DMS114 treated with DMSO at 0.1 percent for 48 hours (cell line): ENCODE measurements at regions not wholly inside any gene's neighbourhood (a gene's known extent, or its start where the extent isn't known, plus 50 kb on each side); places are given as distances from the start of the nearest gene placed in this dataset.

Experiments used
- DNase-seq: peaks from one replicate; lab custom pipeline; 2025; ENCODE audit not compliant: unreplicated experiment; lab: John Stamatoyannopoulos, UW

DNA sequence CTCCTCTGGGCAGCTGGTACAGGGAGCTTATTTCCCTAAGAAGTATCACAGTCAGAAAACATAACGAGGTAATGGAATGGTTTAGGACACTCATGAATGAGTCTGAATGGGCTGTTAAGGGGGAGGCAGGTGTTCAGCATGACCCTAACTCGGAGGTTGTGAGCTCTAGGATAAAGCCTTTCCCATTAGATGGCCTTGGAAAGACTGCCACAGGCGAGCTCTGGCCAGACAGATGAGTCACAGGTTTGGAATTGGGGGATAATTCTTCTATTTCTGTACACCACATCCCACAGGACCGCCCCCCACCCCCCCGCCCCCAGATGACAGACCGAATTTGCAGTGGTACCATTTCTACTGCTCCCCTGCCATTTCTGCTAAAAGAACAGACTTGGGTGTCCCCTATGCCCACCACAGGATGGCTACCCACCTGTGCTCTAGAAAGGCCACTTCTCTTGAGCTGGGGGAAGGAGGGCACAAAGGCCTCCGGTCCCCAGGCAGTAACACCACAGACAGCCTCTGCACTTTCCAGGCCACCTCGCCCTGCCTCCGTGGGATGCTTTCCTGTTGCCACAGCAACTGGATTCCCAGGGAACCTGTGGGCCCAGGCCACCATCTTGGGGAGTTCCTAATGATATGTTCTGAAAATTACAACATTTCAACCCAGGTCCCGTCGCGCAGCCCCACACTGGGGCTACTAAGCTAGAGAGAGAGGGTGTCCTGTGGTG, 76.7 kb downstream of the TRIM29 start:
- no peak for DNase-seq

- DNase-seq = no peak
These were observed 77.4 kb downstream of the TRIM29 start for GRCh38 chr11:120060512-120060911.

- no peak for DNase-seq
These were observed 79.0 kb downstream of the TRIM29 start for GRCh38 chr11:120058931-120059330.

DNA sequence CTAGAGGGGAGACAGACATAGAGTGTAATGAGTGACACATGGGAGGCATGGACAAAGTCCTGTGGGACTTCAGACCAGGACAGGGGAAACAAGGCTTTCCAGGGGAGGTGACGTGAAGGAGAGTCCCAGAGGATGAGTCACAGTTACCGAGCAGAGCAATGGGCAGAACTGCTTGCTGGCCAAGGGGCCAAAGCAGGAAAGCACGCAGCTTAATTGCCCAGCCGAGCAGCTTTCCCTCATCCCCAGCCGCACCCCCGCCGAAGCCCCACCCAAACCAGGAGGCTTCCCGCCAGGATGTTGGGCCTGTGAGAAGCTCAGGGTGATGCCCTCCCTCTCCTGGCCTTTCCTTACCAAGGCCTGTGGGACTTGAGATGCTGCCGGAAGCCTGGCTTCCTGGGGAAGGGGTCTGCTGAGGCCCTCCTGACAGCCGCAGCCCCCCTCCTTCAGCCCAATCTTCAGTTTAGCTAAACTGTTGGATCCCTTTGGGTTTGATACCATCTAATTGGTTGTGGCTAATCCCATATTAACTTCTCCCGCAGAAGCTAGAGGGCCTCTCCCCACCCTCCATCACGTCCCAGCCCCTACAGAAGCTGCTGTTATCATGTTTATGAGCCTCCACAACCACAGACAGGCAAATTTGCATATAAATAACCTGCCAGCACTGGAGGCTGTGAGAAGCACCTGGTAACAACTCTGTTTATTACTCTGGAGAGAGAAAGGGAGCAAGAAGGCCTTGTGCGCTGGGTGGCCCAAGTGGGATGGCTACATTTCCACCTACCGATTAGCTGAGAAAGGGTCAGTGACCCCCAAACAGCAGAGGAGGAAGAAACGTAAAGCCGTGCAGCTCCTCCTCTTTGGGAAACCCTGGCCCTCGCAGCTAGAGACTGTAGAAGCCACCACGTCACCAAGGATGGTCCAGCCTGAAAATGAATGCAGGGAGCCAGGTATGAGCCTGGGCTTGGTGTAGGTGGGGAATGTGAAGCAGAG, 80.0 kb downstream of the TRIM29 start:
- DNase-seq = no peak

DNA sequence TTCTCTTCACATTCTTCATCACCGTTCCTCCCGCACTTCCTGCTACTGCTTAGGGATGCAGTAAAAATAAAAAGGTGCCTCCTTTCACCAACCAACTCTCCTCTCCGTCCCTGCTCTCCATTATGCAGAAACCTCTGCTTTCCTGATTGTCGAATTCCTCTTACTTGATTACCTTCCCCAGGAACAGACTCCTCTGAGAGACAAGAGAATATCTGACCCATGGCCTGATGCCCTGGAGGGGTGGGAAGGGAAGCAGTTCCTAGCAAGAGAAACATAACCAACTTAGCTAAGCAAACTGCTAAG, 80.9 kb downstream of the TRIM29 start:
- no peak for DNase-seq

DNA sequence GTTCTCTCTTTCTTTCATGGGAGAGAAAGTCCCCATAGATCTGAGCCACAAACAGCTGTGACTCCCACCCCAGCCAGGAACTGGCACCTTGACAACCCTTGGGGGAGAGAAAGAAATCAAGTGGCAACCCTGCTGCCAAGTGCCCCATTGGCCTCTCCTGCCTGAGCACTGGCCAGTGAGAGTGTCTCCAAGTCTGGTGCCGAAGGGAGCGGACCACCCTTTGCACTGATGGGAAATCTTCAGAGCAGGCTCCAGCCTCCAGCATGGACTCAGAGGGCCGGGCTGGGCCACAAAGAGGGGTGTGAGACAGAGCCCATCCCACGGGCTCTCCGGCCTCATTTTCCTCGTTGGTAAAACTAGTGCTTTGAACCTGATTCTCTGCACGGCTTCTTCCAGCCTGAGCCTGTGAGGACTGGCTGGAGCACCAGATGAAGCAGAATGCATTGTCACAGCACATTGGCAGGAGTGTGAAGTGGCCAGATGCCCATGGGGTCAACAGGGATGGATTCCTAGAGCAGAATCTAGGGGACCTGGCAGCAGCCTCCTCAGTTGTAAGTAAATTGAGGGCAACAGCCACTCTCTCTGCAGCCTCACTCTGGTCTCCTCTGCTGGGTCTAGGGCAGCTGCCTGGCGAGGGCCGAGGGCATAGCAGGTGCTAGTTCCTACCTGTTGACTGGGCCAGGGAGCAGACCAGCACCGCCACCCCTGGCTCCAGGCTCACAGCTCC, 81.4 kb downstream of the TRIM29 start:
- DNase-seq = no peak

DNA sequence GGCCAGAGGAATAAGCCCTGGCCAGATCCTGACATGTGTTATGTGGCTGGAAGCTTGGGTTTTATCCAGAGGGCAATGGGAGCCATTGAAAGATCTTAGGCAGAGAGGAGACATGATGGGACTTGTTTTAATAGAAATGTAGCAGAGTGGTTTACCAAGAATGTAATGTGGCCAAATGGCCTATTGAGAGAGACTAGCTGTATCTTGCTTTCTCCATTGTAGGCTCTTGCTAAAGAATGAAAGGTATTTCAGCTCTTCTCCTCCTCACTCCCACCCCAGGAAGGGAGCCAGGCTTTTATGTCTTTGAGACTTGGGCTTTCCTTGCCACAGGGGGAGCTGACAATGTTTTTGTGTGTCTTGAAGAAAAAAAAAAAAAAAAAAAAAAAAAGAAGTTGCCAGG, 82.3 kb downstream of the TRIM29 start:
- DNase-seq = no peak

- no peak for DNase-seq
These were observed 83.2 kb downstream of the TRIM29 start for GRCh38 chr11:120054753-120055045.

DNA sequence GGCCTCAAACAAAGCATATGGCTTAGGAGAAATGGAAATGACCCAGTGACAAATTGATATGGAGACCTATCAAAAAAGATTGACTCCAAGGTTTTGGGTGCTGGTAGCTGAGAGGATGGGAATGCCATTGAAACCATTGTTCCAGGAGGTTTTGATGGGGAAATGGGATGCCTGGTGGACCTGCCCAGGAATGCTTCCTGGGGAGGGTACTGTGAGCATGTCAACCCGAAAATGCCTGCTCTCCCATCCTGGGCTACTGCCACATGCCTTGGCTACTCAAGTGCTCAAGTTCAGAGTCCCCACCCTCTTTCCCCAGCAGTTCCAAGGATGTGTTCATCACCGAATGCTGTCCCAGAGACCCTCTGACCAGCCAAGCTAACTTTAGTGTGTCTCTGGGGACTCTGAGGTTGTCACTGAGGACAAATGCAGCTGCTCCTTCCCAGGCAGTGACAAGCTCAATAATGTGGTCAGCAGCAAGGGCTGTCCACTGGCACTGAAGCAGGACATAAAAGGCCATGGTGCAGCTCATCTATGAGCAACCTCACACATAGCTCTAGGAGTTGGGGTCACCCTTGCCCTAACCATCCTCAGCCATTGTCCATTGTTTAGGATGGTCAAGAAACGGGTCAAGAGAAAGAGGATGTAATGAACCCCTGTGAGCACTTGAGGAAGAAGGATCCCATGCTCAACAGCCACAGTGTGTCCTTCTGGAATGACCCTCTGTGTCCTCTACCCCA, 83.7 kb downstream of the TRIM29 start:
- no peak for DNase-seq

- DNase-seq = no peak
These were observed 85.6 kb downstream of the TRIM29 start for GRCh38 chr11:120052196-120052775.

DNA sequence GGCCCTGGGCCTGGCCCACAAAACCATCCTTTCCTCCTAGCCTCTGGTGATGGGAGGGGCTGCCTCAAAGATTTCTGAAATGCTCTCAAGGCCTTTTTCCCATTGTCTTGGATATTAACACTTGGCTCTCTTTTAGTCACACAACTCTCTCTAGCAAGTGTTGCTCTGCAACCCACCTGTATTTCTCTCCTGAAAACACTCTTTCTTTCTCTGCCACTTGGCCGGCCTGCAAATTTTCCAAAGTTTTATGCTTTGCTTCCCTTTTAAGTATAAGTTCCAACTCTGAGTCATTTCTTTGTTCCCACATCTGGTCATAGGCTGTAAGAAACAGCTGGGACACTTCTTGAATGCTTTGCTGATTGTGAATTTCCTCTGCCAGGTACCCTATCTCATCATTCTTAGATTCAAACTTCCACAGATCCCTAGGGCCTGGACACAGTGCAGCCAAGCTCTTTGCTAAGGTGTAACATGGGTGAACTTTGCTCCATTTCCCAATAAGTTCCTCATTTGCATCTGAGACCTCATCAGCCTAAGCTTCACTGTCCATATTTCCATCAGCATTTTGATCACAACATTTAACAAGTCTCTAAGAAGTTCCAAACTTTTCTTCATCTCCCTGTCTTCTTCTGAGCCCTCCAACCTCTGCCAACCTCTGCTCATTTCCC, 93.8 kb downstream of the TRIM29 start:
- DNase-seq = no peak

GRCh38 chr11:120043328-120043945, 94.5 kb downstream of the TRIM29 start:
- no peak for DNase-seq

- no peak for DNase-seq
These were observed 96.3 kb downstream of the TRIM29 start for GRCh38 chr11:120041625-120042024.

- no peak for DNase-seq
These were observed 97.6 kb downstream of the TRIM29 start for GRCh38 chr11:120040151-120040840.

DNA sequence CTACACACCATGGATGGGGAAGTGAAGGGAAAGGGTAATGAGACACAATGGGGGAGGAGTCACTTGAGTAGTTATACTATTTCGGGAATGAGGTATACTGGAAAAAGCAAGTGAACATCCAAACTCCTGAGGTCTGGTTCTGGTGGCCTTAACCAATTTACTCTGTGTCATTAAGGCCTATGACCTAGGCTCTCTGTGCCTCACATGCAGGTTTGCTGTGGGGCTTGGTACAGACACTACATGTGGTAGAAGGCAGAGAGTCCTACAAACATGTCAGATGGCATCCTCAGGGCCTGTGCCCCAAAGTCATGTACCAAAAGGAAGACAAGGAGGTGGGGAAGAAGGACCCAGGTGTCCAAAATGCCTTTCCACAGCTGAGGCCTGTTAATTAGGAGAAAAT, 98.9 kb downstream of the TRIM29 start:
- DNase-seq = no peak

- DNase-seq = no peak
These were observed 100.8 kb downstream of the TRIM29 start for GRCh38 chr11:120037111-120037510.

DNA sequence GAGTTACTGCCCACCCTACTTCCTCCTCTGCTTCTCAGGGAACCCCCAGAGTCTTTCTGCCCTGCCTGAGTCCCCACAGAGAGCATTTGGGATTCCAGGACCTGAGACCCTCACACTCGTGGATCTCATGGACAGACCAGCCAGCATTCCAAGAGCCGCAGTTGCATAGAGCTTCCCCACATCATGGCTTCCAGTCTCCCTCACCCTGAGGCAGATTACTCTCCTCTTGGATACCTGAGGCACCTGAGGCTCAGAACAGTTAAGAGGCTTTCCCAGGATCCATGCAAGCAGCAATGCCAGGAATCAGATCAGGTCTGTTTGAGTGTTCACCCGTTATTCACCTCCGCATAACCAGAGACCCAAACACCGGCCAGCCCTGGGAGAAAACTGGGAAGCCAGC, 102.2 kb downstream of the TRIM29 start:
- DNase-seq = no peak

GRCh38 chr11:120034881-120035630, 102.9 kb downstream of the TRIM29 start:
- no peak for DNase-seq
